HAP-1 (cell line): ENCODE measurements at regions not wholly inside any gene's neighbourhood (a gene's known extent, or its start where the extent isn't known, plus 50 kb on each side); places are given as distances from the start of the nearest gene placed in this dataset.

ENCODE experiments used
- DNase-seq, 2 experiments: peaks; one replicate each; pipeline ENCODE4 v3.0.0-alpha.2; 2016 to 2020; ENCODE audit warnings: low spot score in 2 of 2
- H3K27me3 ChIP-seq: fragments of 250-450 bp; sonication (Bioruptor Pico); 2 replicates; pipeline ENCODE4 v1.5.1; 2020; ENCODE audit warnings: low read depth, mild to moderate bottlenecking, moderate library complexity
- H3K36me3 ChIP-seq: fragments of 250-450 bp; sonication (Bioruptor Pico); replicated peaks from 2 replicates; pipeline ENCODE4 v1.5.1; 2020; ENCODE audit warnings: mild to moderate bottlenecking
- H3K4me1 ChIP-seq: fragments of 250-450 bp; sonication (Bioruptor Pico); 2 replicates; pipeline ENCODE4 v1.5.1; 2020; ENCODE audit warnings: mild to moderate bottlenecking
- H3K4me3 ChIP-seq: fragments of 250-450 bp; sonication (Bioruptor Pico); 2 replicates; pipeline ENCODE4 v1.5.1; 2020; ENCODE audit warnings: mild to moderate bottlenecking, moderate library complexity
- H3K9me3 ChIP-seq: fragments of 250-450 bp; sonication (Bioruptor Pico); 2 replicates; pipeline ENCODE4 v1.5.1; 2020; ENCODE audit warnings: mild to moderate bottlenecking, moderate library complexity
- in situ Hi-C: fragments of 300-500 bp; cut with MboI; formaldehyde crosslinking; loops from 3 replicates; pipeline ENCODE4 v1.14.3; 2020; ENCODE audit warnings: low sequenced_read_pairs, inconsistent platforms, mixed read lengths

- peaks cover 2% of the 10 kb centered on the region; the same call in 1 of the 2 replicates for H3K27me3 ChIP-seq
- in situ Hi-C loops: no loop called here
- H3K4me3 ChIP-seq: no peak overlapping the region
- no peak for DNase-seq
- no peaks in the 10 kb centered on the region for H3K36me3 ChIP-seq
- no peaks in the 10 kb centered on the region for H3K9me3 ChIP-seq
- H3K4me1 ChIP-seq: no peaks in the 10 kb centered on the region
Measured at GRCh38 chr16:61596655-61597054, 439.6 kb downstream of the CDH8 start.

DNA sequence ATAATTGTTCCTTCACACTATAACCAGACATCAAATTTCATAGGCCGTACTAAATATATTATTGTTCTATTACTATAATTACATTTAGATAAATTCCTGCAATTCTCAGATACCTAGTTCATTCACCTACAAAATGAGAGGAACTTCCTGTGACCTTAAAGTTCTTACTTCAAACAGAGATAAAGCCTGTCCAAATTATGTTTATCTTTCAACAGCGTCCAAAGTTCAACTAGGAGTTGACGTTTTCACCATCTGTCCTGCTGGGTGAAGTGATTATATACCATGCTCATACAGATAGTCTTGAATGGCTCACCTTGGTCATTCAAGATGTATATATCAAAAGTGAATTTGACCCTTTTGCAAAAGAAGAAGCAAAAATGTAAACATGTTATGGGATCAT, 440.6 kb downstream of the CDH8 start:
- in situ Hi-C loops: no loop called here

DNA sequence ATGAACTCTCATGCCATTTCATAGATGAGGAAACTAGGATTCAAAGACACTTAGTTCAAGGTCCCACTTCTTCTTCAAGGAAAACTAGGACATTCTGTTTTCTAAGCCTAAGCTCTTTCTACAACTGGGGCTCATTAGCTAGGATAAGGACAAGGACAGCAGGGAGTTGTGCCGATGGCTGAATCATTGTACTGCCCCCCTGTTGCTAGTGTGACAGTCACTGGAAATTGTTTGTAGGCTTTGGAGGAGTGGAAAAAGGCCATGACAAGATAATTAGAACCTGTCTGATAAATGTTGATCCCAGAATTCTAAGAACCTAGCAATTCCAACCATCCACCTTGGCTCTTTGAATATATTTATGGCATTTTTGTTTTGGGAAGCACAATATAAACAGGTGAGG, 445.7 kb downstream of the CDH8 start:
- Histone ChIP-seq H3K36me3 (no peaks in the 10 kb centered on the region), H3K4me3 (no peak overlapping the region), H3K27me3 (no peaks in the 10 kb centered on the region), H3K9me3 (no peaks in the 10 kb centered on the region), H3K4me1 (no peaks in the 10 kb centered on the region)
- in situ Hi-C loops: no loop called here
- no peak for DNase-seq

More for the DNA sequence above, 440.6 kb downstream of the CDH8 start:
- Histone ChIP-seq H3K27me3 (peaks cover 2% of the 10 kb centered on the region; the same call in 1 of the 2 replicates), H3K4me1 (no peaks in the 10 kb centered on the region), H3K9me3 (no peaks in the 10 kb centered on the region), H3K4me3 (no peak overlapping the region), H3K36me3 (no peaks in the 10 kb centered on the region)
- no peak for DNase-seq

DNA sequence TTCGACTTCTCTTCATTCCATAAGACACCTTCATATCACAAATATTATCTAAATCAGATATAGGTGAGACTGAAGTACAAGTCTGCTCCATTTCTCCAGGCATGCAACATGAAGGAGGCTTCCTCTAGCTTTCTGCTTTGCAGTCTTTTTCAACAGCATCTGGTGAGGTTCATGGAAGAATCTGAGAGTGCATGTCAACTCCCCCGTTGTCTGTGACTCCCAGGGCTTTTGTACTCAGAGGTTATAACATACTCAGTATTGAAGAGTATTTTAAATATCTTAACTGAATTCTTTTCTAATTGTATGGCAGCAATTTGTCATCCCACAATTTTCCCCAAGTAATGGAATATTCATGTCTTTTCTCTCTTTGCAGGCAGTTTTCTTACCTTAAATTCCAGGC, 448.7 kb downstream of the CDH8 start:
- in situ Hi-C loops: no loop called here
- no peaks in the 10 kb centered on the region for H3K4me1 ChIP-seq
- H3K36me3 ChIP-seq: no peaks in the 10 kb centered on the region
- no peak for DNase-seq
- H3K27me3 ChIP-seq: no peaks in the 10 kb centered on the region
- no peak overlapping the region for H3K4me3 ChIP-seq
- no peaks in the 10 kb centered on the region for H3K9me3 ChIP-seq

DNA sequence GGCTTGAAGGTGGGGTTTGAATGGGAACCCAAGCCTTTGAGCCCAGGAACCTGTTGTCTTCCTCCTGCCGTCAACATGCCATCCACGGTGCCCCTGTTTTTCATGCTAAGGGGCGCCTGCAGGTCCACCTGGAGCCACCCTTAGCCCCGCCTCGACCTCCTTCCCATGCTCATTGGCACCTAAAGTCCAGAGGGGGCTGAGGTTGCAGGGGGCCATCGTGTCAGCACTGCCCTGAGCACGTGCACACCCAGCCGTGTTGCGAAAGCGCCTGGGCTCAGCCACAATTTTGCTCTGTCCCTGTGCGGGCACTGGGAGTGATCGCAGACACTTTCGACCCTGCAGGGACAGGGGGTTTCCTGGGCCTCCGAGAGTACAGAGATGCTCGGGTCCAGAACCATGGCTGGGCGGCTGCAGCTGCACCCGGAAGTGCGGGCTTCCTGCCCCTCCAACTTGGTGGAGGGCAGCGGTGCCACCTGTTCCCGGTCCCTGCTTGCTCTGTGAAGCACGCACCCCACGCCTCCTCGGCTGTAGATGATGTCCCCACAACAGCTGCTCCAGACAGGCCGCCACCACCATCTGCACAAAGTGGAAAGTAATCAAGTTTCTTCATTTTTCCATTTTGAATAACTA, 454.7 kb downstream of the CDH8 start:
- Histone ChIP-seq H3K4me3 (no peak overlapping the region), H3K27me3 (no peaks in the 10 kb centered on the region), H3K9me3 (no peaks in the 10 kb centered on the region), H3K36me3 (no peaks in the 10 kb centered on the region), H3K4me1 (no peaks in the 10 kb centered on the region)
- no peak for DNase-seq
- in situ Hi-C loops: no loop called here

DNA sequence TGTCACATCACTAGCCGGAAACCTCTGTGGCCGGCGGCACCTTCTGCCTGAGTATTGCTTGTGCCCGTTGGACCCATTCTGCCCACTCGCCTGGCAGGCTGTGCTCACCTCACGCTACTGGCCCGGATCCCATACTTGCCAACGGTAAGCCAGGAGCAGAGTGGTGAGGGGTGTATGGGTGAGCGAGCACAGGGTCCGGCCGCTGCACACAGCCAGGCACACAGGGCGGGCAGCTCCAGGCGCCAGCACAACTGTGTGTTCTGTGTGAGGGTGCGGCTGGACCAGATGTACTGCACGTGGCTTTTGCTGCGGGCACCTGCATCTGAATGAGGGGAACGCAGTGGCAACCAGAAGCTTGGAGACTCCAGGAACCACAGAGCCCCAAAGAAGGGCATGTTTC, 455.7 kb downstream of the CDH8 start:
- in situ Hi-C loops: no loop called here
- DNase-seq: no peak
- H3K27me3 ChIP-seq: no peaks in the 10 kb centered on the region
- no peaks in the 10 kb centered on the region for H3K9me3 ChIP-seq
- no peak overlapping the region for H3K4me3 ChIP-seq
- no peaks in the 10 kb centered on the region for H3K36me3 ChIP-seq
- no peaks in the 10 kb centered on the region for H3K4me1 ChIP-seq

DNA sequence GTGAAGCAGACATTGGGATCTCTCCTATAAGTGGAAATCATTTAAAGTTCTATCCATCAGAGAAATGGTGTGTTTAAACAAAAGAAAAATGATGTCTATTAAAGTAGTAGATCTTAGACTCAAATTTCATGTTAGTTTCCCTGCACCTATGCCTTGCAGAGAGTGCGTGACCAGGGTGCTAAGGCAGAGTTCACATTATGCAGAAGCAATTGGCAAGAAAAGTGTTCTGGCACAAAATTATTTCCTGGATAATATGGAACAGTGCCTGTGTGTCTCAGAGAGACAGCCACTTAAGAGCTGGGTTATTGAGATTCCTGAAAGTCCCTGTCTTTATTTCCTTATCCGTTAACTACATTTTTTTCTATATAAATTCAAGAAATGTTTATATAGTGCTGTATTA, 457.0 kb downstream of the CDH8 start:
- Histone ChIP-seq H3K27me3 (no peaks in the 10 kb centered on the region), H3K9me3 (no peaks in the 10 kb centered on the region), H3K4me1 (no peaks in the 10 kb centered on the region), H3K36me3 (no peaks in the 10 kb centered on the region), H3K4me3 (no peak overlapping the region)
- in situ Hi-C loops: no loop called here
- no peak for DNase-seq

DNA sequence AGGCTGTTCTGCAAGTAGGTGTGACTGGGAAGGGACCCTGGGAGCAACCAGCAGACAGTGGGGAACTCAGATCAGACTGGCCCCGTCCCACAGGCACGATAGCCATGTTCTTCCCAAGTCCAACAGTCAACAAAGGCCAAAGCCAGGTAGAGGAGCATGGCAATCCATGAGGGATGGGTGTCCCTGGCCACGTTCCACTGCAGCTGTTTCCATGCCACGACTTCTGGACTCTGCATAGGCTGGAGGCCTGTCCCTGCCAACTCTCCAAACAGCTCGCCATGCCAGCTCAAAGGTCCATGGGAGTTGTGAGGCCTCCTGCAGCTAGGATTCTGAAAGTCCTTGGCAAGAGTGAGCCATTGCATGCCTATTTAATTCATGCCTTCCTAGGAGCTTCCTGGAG, 459.8 kb downstream of the CDH8 start:
- no peak for DNase-seq
- H3K4me3 ChIP-seq: no peak overlapping the region
- no peaks in the 10 kb centered on the region for H3K4me1 ChIP-seq
- H3K9me3 ChIP-seq: no peaks in the 10 kb centered on the region
- H3K27me3 ChIP-seq: no peaks in the 10 kb centered on the region
- H3K36me3 ChIP-seq: no peaks in the 10 kb centered on the region
- in situ Hi-C loops: no loop called here

- no peak for DNase-seq
- Histone ChIP-seq H3K27me3 (no peaks in the 10 kb centered on the region), H3K4me3 (no peak overlapping the region), H3K9me3 (no peaks in the 10 kb centered on the region), H3K36me3 (no peaks in the 10 kb centered on the region), H3K4me1 (no peaks in the 10 kb centered on the region)
- in situ Hi-C loops: no loop called here
Measured at GRCh38 chr16:61575617-61576016, 460.6 kb downstream of the CDH8 start.

DNA sequence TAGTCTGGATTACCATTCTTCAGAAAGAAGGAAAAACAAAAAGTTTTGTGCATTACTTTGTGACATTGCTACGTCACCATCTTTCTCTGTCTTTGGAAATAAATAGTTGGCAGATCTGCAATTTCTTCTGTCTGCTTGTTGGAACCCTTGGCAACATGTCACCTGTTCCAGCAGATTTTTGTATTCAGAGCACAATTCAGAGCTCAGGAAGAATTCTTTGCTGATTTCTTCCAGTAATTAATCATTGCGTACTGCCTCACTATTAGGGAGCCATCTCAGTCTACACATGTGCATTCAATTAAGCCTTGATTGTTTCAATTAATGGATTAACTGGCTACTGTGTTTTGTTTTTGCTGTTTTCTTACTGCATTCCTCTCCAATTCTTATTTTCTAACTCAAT, 467.2 kb downstream of the CDH8 start:
- DNase-seq: no peak
- in situ Hi-C loops: no loop called here
- no peak overlapping the region for H3K4me3 ChIP-seq
- no peaks in the 10 kb centered on the region for H3K4me1 ChIP-seq
- no peaks in the 10 kb centered on the region for H3K36me3 ChIP-seq
- H3K27me3 ChIP-seq: no peaks in the 10 kb centered on the region
- no peaks in the 10 kb centered on the region for H3K9me3 ChIP-seq

DNA sequence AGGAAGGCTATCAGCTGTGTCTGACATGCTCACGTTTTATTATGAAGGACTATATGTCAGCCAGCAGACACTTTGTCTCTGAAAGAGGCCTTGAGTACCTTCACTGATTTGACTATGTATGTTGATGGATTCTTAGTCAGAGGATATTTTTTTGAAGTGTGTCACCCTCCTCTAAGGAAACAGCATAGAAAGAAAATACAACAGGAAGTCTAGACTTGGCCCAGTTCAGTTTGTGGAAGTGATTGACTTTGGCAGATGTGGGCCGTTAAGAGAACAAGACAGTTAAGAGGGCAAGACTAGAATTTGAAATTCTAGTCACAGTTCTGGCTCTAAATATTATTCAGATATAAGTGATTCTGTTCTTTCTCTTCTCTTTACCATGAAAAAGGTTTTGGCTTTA, 471.5 kb downstream of the CDH8 start:
- no peaks in the 10 kb centered on the region for H3K27me3 ChIP-seq
- in situ Hi-C loops: no loop called here
- H3K36me3 ChIP-seq: no peaks in the 10 kb centered on the region
- H3K4me1 ChIP-seq: no peaks in the 10 kb centered on the region
- no peaks in the 10 kb centered on the region for H3K9me3 ChIP-seq
- no peak overlapping the region for H3K4me3 ChIP-seq
- DNase-seq: no peak

DNA sequence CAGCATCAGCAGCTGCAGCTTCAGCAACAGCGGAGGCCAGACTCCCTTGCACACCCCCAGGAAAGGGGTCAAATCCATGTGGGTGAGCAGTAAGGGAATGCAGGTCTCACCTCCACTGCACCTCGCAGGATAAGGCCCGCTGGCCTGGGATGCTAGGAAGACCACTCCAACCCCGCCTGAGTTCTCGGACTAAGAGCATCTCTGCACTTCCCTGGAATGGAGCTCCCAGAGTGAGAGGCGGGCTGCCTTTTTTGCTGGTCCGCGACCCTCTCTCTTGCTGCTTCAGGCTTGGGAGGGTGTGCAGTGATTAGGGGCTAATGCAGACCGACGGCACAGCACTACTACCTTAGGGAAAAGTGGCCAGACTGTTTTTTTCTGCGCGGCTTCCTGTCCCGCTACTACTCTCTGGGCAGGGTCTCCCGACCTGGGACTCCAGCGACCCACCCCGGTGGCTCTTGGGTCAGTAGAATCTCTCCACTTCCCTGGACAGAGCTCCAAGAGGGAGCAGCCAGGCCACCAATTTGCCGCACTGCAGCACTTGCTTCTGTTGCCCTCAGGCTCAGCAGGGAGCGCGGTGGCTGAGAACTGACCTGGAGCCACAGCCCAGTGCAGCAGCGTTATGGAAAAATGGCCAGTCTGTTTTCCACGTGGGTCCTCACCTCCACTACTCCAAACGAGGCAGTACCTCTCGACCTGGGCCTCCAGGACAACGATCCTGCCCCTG, 480.4 kb downstream of the CDH8 start:
- Histone ChIP-seq H3K4me1 (no peaks in the 10 kb centered on the region), H3K27me3 (no peaks in the 10 kb centered on the region), H3K9me3 (no peaks in the 10 kb centered on the region), H3K4me3 (no peak overlapping the region), H3K36me3 (no peaks in the 10 kb centered on the region)
- in situ Hi-C loops: no loop called here
- no peak for DNase-seq

DNA sequence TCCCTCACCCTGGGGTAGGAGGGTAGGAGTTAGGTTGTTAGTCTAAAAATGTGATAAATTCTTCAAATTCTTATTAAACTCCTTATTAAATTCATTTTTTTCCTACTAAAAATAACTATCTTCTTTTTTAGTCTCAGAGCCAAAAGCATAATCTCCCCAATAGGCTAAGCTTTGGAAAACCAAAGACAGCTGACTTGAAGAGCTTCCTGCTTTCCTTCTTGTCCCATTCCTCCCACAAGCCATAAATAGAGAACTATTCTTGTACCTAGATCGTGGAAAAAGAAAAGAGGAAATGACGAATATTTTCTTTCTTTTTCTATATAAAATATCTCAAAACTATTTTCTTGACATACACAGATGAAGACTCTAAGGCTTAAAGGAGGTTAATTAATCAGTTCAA, 486.9 kb downstream of the CDH8 start:
- no peak for DNase-seq
- H3K27me3 ChIP-seq: 0 out of 2 replicates have a peak, but pooled peaks cover 6% of the 10 kb centered on the region
- in situ Hi-C loops: no loop called here
- no peaks in the 10 kb centered on the region for H3K9me3 ChIP-seq
- H3K4me3 ChIP-seq: no peak overlapping the region
- no peaks in the 10 kb centered on the region for H3K4me1 ChIP-seq
- no peaks in the 10 kb centered on the region for H3K36me3 ChIP-seq

DNA sequence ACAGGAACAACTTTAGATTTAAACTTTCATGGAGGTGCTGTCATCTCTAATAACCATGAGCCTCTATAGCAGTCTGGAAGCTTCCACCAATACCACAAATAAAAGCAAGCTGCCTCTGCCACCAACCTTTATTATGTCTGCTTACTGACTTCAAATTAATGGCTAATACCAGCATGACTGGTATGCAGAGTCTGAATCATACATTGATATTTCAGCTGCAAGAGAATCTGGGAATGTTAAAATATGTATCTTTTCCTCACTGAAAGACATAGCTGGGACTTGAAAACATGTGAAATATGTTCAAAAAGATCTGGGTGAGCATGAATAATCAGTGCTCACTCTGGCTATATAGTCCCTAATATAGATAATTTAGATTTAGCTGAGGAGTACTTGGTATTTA, 488.6 kb downstream of the CDH8 start:
- H3K36me3 ChIP-seq: no peaks in the 10 kb centered on the region
- no peaks in the 10 kb centered on the region for H3K9me3 ChIP-seq
- DNase-seq: no peak
- no peaks in the 10 kb centered on the region for H3K4me1 ChIP-seq
- H3K27me3 ChIP-seq: 0 out of 2 replicates have a peak, but pooled peaks cover 6% of the 10 kb centered on the region
- no peak overlapping the region for H3K4me3 ChIP-seq
- in situ Hi-C loops: no loop called here
